Embryonic facial prominence (tissue), 1 donor: ENCODE measurements at regions not wholly inside any gene's neighbourhood (a gene's known extent, or its start where the extent isn't known, plus 50 kb on each side); places are given as distances from the start of the nearest gene placed in this dataset.

Source experiments
- DNase-seq: peaks from one replicate; pipeline ENCODE4 v3.0.0-alpha.2; 2016; ENCODE audit errors: extremely low spot score

DNA sequence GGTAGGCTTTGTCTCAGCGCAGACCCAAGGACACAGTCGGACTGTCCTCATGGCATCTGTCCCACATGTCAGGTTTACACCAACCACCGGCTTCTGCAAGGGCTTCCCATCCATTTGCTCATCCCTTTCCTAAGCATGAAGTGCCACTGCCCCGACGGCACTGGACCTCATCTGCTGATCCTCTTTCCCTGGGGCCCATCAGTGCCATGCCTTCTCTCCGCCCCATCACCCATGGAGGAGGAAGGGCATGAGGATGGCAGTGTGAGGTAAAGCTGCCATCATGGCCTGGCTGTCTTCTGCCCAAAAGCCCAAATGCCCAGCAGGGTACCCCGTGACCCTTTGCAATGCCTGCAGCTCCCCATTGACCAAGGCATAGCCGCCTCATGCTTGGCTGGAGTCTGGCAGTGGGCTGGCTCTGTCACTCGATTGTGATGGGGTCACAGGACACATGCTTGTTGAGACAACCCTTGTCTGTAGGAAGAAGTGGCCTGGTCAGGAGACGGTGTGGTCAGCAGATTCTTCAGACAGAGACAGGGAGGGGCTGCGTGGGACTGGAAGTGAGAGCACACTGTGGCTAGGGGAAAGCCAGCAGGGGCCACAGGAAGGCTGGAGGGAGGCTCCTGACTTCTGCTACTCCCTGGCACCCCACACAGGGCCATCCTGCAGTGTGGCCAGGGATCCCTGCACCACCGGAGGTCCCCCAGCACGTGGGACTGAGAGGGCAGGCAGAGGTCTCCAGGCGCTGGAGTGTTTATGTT is 493.7 kb upstream of the HS6ST1 start:
- DNase-seq: no peak

- no peak for DNase-seq
These were observed 494.8 kb upstream of the HS6ST1 start for GRCh38 chr2:128813352-128814034.

- DNase-seq: no peak
These were observed 496.6 kb upstream of the HS6ST1 start for GRCh38 chr2:128815248-128815647.

DNA sequence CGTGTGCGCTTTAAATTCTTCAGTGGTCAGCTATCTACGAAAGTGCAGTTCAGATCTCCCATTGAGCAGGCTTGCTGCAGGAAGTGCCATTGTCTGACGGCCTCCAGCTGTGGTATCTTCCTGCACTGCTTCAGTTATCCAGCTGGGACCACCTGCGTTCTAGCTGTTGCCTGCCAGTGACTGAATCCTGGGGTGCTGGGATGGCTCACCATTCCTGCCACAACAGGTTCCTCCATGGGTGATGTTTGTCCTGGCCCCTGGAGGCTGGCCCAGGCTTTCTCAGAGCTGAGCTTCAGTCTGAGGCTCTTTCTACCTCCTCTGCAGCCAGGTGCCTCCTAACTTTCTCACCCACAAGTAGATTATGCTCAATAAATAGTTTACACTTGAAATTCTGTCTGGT is 498.5 kb upstream of the HS6ST1 start:
- no peak for DNase-seq

- DNase-seq: no peak
These were observed 499.1 kb upstream of the HS6ST1 start for GRCh38 chr2:128817813-128818212.

DNA sequence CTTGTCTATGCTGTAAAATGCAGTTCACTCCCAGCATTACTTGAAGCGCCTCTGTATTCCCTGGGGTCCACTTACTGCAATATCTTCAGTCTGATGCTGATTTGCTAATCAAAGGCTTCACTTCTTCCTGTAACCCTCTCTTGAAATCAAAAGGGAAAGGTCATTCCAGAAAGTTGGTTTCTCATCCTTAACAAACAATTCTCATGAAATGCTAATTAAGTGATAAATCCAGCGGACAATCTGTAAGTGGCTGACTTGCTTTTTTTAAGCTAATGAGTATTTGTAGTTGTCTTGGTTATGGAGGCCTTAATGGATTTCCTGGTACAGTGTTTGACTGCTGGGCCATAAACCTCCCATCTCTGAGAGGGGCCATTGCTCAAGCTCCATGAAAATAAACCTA is 499.6 kb upstream of the HS6ST1 start:
- DNase-seq: no peak

DNA sequence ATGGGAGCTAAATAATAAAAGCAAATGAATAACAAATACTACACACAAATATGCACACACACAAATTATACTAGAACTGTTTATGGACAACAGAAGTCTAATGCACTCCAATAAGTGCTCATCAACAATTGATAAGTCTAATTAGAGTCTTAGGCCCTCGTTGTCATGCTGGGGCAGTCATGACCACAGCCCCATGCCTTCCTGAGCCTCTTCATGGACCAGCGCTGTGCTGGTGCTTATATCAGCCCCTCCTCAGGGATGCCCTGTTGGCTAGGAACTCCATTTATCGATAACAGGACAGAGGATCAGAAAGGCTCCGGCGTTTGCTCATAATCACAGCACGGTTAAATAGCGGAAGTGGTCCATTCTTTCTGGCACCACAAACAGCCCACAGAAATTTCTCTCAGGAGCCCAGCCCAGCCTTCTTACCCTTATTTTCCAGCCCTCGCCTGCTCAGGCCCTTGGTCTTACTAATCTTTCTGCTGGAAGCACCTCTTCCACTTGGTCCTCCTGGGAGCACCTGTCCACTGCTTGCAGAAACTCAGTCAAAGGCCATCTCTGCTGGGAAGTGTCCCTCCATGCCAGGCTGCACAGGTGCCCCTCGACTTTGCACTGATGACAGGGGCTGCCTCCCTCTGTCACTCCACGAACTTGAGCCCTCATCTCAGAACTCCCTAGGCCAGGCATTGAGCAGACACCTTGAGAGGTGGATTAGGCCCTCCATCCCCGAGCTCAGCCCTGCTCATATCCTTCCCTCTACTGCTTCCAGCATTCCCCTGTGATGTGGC is 500.2 kb upstream of the HS6ST1 start:
- no peak for DNase-seq

- DNase-seq: no peak
These were observed 501.8 kb upstream of the HS6ST1 start for GRCh38 chr2:128820452-128820851.

DNA sequence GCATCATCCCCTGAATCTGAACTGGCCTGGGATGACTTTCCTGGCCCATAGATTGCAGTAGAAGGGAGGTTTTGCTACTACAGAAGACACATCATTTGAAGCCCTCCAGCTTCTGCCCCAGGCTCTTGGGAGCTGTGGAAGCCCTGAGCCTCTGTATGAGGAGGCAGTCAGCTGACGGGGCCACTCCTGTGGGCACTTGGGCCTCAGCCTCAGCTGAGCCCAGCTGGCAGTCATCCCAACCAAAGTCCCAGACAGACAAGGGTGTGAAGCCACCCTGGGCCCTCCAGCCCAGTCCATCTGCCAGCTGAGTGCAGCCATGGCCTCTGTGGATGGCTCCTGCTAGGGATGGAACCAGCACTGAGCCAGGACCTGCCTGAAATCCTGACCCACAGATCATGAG is 502.3 kb upstream of the HS6ST1 start:
- DNase-seq: no peak

DNA sequence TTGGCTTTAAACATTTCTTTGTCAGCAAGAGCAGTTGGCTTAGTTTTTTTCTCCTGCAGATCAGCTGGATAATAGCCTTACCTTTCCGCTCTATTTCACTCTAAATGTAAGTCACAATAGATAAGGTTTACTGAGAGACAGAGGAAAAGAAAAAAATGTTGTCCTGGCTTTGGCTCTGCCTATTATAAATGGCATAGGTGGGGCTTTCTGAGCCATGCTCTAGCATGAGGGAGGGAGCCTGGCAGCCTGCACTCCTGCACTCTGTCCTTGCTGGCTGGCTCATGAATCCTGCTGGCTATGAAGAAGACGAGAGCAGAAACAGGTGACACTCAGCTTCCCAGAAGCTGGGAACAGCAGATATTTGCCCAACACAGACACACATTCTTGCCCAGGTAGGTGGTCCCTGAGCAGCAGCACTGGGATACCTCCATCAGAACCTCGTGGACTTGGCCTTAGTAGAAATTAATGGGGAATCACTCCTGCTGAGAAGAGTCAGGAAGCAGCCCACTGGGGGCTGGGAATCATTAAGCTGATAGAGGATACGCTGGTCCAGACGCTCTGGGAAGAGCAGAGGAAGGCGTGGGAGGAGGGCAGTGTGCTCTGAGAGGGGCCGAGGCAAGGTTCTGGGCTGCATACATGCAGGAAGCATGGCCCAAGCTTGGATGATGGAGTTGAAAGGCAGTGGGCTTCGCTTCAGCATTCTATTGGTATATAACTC is 514.4 kb upstream of the HS6ST1 start:
- DNase-seq: no peak

- no peak for DNase-seq
These were observed 515.0 kb upstream of the HS6ST1 start for GRCh38 chr2:128833664-128834027.

DNA sequence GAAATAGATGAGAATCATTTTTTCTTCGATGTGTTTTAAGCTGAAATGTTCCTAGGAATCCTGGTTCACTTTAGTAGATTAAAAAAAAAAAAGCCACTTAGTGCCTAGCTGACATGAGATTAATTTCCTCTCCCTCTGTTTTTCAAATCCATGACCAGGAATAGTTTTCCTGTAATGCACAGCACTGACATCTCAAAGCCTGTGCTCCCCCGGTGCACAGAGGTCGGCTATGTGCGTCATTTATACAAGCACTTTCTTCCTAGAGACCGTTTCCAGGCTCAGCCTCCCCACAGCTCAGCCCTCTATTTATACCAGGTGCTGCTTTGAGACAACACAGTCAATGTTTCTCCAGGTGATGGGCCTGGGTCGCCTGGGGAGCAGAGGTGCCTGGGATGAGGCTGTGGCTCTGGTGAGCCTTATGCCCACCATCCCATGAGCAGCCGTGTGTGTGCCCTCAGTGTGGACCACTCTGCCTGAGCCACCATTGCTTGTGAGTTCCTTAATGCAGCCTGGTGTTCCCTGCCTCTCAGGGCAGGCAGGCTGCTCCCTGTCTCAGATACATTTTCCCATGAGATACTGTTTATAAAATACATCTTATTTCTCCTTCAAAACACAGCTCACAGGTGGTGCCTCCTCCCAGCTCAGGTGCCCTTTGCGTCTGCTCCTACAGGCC is 515.7 kb upstream of the HS6ST1 start:
- no peak for DNase-seq

- DNase-seq: no peak
These were observed 516.2 kb upstream of the HS6ST1 start for GRCh38 chr2:128834880-128835252.

DNA sequence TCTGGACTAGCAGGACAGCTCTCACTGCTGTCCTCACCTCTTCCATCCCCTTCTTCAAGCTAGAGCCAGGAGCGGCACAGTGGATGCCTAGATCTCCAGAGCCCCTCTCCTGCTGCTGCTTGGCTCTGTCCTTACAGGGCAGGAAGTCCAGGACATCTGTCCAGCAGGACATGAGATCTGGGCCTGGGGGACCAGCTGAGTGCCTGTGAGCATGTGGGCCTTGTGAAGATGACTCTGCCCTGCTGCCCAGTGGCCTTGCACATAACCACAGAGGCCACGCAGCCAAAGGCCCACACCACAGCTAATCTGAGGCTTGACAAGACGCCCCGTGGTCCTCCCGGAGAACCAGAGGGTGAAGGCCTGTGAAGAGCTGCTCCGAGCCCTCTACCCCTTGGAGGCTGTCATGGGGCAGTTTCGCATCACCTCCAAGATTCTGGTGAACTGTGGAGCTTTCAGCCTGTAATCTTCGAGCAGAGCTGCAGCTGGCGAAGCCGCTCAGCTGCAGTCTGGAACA is 516.7 kb upstream of the HS6ST1 start:
- no peak for DNase-seq

DNA sequence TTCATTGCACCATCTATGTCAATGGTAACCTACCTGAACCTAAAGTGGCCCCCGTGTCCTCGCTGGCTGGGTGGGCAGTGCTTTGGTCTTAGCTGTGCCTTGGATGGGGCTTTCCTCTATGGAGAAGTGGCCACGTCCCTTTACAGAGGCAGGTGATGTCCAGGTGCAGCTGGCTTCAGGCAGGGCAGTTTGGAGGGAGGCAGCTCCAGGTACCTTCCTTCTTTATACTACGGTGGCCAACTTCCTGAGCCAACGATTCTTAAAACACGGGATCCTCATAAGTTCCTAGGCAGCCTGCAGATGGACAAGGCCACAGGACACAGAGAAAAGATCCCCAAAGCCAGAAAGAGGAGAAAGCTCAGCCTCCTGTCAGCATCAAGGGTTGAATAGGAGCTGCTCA is 517.3 kb upstream of the HS6ST1 start:
- DNase-seq: no peak

- DNase-seq: no peak
These were observed 518.0 kb upstream of the HS6ST1 start for GRCh38 chr2:128836559-128837100.

DNA sequence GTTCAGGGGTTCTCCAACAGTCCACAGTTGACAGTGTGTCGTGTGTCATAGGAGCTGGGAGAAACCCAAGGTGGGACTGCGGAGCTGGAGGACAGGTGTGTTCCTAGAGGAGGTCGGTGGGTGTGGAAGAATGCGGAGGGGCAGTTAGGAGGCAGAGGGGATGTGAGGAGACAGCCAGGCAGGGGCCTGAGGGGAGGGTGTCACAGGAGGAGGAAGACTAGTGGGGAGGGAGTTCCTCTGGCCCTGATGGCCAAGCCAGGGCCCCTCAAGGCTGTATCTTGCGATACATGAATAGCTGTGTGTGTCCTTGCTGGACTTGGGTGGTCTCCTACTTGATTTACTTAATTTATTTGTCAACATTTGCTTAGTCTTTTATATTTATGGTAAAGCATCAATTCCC is 519.6 kb upstream of the HS6ST1 start:
- no peak for DNase-seq

GRCh38 chr2:128841803-128842202 is 523.1 kb upstream of the HS6ST1 start:
- DNase-seq: no peak

- no peak for DNase-seq
These were observed 548.6 kb upstream of the HS6ST1 start for GRCh38 chr2:128867311-128867710.

GRCh38 chr2:128867936-128868636 is 549.4 kb upstream of the HS6ST1 start:
- DNase-seq: no peak
